H9 (cell line): ENCODE measurements at regions not wholly inside any gene's neighbourhood (a gene's known extent, or its start where the extent isn't known, plus 50 kb on each side); places are given as distances from the start of the nearest gene placed in this dataset.

Experiments
- DNase-seq: peaks from one replicate; pipeline ENCODE4 v3.0.0-alpha.2; 2017
- H2AFZ ChIP-seq: one replicate; pipeline ENCODE4 v1.6.1; 2013; ENCODE audit warnings: mild to moderate bottlenecking, low read length, control low read depth, moderate library complexity
- H2AK5ac ChIP-seq: 2 replicates; pipeline ENCODE4 v1.6.1; 2013; ENCODE audit warnings: low read length, control low read depth, mixed read lengths; ENCODE audit not compliant: insufficient read length
- H2BK120ac ChIP-seq: one replicate; pipeline ENCODE4 v1.6.1; 2013; ENCODE audit warnings: low read depth, mild to moderate bottlenecking, low read length, control low read depth, inconsistent platforms; ENCODE audit not compliant: poor library complexity, severe bottlenecking
- H2BK12ac ChIP-seq: 2 replicates; pipeline ENCODE4 v1.6.1; 2013; ENCODE audit warnings: low read length, control low read depth, mixed read lengths, low read depth; ENCODE audit not compliant: insufficient read length
- H2BK15ac ChIP-seq: 2 replicates; pipeline ENCODE4 v1.6.1; 2013; ENCODE audit warnings: low read depth, low read length, control low read depth
- H2BK20ac ChIP-seq: one replicate; pipeline ENCODE4 v1.6.1; 2013; ENCODE audit warnings: low read depth, mild to moderate bottlenecking, low read length, control low read depth, inconsistent platforms; ENCODE audit not compliant: poor library complexity, severe bottlenecking
- H2BK5ac ChIP-seq: 2 replicates; pipeline ENCODE4 v1.6.1; 2013; ENCODE audit warnings: low read length, control low read depth, mixed read lengths; ENCODE audit not compliant: insufficient read length
- H3K14ac ChIP-seq: 2 replicates; pipeline ENCODE4 v1.6.1; 2013; ENCODE audit warnings: low read length, control low read depth; ENCODE audit not compliant: insufficient read depth
- H3K18ac ChIP-seq: 2 replicates; pipeline ENCODE4 v1.6.1; 2013; ENCODE audit warnings: low read depth, mild to moderate bottlenecking, mixed read lengths, low read length, control low read depth; ENCODE audit not compliant: insufficient read length
- H3K23ac ChIP-seq: 2 replicates; pipeline ENCODE4 v1.6.1; 2013; ENCODE audit warnings: low read length, control low read depth, mixed read lengths, low read depth; ENCODE audit not compliant: insufficient read length
- H3K23me2 ChIP-seq: 2 replicates; pipeline ENCODE4 v1.6.1; 2013; ENCODE audit warnings: low read depth, mild to moderate bottlenecking, mixed read lengths, low read length, control low read depth; ENCODE audit not compliant: insufficient read length, poor library complexity, severe bottlenecking
- H3K27ac ChIP-seq: 2 replicates; pipeline ENCODE4 v1.5.1; 2013; ENCODE audit warnings: low read length, control low read depth, mixed read lengths, low read depth; ENCODE audit not compliant: insufficient read length
- H3K27me3 ChIP-seq: 2 replicates; pipeline ENCODE4 v1.6.1; 2013; ENCODE audit warnings: low read length, control low read depth, inconsistent platforms; ENCODE audit not compliant: insufficient read depth
- H3K4ac ChIP-seq: 2 replicates; pipeline ENCODE4 v1.6.1; 2013; ENCODE audit warnings: low read depth, mild to moderate bottlenecking, control low read depth, inconsistent platforms, low read length, moderate library complexity
- H3K4me1 ChIP-seq: 2 replicates; pipeline ENCODE4 v1.6.1; 2013; ENCODE audit warnings: low read length, control low read depth, inconsistent platforms; ENCODE audit not compliant: insufficient read depth
- H3K4me2 ChIP-seq: 2 replicates; pipeline ENCODE4 v1.6.1; 2013; ENCODE audit warnings: low read length, control low read depth, mixed read lengths; ENCODE audit not compliant: insufficient read length, insufficient read depth
- H3K56ac ChIP-seq: 2 replicates; pipeline ENCODE4 v1.6.1; 2013; ENCODE audit warnings: low read depth, mild to moderate bottlenecking, mixed read lengths, low read length, control low read depth; ENCODE audit not compliant: insufficient read length
- H3K79me1 ChIP-seq: 2 replicates; pipeline ENCODE4 v1.6.1; 2013; ENCODE audit warnings: low read depth, mild to moderate bottlenecking, moderate library complexity, low read length, control low read depth, inconsistent platforms; ENCODE audit not compliant: insufficient read depth, poor library complexity, severe bottlenecking
- H3K79me2 ChIP-seq: 2 replicates; pipeline ENCODE4 v1.6.1; 2013; ENCODE audit warnings: low read length, control low read depth, inconsistent platforms; ENCODE audit not compliant: insufficient read depth
- H3K9ac ChIP-seq: 2 replicates; pipeline ENCODE4 v1.6.1; 2013; ENCODE audit warnings: low read length, control low read depth, mixed read lengths; ENCODE audit not compliant: insufficient read length; ENCODE audit errors: extremely low read depth
- H3K9me3 ChIP-seq: one replicate; pipeline ENCODE4 v1.6.1; 2013; ENCODE audit warnings: low read depth, low read length, inconsistent platforms; ENCODE audit not compliant: control insufficient read depth
- H3T11ph ChIP-seq: one replicate; pipeline ENCODE4 v1.6.1; 2013; ENCODE audit warnings: mild to moderate bottlenecking, low read length, control low read depth, inconsistent platforms
- H4K20me1 ChIP-seq: one replicate; pipeline ENCODE4 v1.6.1; 2013; ENCODE audit not compliant: control insufficient read depth, insufficient read length, insufficient read depth
- H4K5ac ChIP-seq: 2 replicates; pipeline ENCODE4 v1.6.1; 2013; ENCODE audit warnings: low read depth, mild to moderate bottlenecking, mixed read lengths, low read length, control low read depth; ENCODE audit not compliant: insufficient read length
- H4K8ac ChIP-seq: replicated peaks from 2 replicates; pipeline ENCODE4 v1.6.1; 2013; ENCODE audit warnings: low read length, control low read depth, mixed read lengths, low read depth; ENCODE audit not compliant: insufficient read length
- H4K91ac ChIP-seq: 2 replicates; pipeline ENCODE4 v1.6.1; 2013; ENCODE audit warnings: low read depth, mild to moderate bottlenecking, moderate library complexity, mixed read lengths, low read length, control low read depth; ENCODE audit not compliant: insufficient read length
- H3K27ac Mint-ChIP-seq, 3 experiments: 2 replicates in 2 of 3; 3 replicates in 1 of 3; pipeline ENCODE4 v1.8.0; 2020 to 2021; ENCODE audit warnings: mixed read lengths in 3 of 3, mild to moderate bottlenecking in 1 of 3, moderate library complexity in 1 of 3
- H3K27me3 Mint-ChIP-seq: 2 replicates; pipeline ENCODE4 v1.8.0; 2021; ENCODE audit warnings: low read depth, mild to moderate bottlenecking, moderate library complexity, mixed read lengths
- H3K36me3 Mint-ChIP-seq, 3 experiments: 2 replicates in 2 of 3; 3 replicates in 1 of 3; pipeline ENCODE4 v1.8.0; 2020 to 2021; ENCODE audit warnings: low read depth in 3 of 3, mixed read lengths in 3 of 3; ENCODE audit not compliant: insufficient read depth in 1 of 3
- H3K4me1 Mint-ChIP-seq, 2 experiments: 2 replicates each; pipeline ENCODE4 v1.8.0; 2020; ENCODE audit warnings: mixed read lengths in 2 of 2
- H3K4me3 Mint-ChIP-seq, 2 experiments: 2 replicates in 1 of 2; 3 replicates in 1 of 2; pipeline ENCODE4 v1.8.0; 2020 to 2021; ENCODE audit warnings: mild to moderate bottlenecking in 2 of 2, mixed read lengths in 2 of 2, moderate library complexity in 1 of 2
- H3K9me3 Mint-ChIP-seq, 2 experiments: 2 replicates in 1 of 2; 3 replicates in 1 of 2; pipeline ENCODE4 v1.8.0; 2020; ENCODE audit warnings: mild to moderate bottlenecking in 2 of 2, mixed read lengths in 2 of 2, moderate library complexity in 1 of 2
- CTCF ChIP-seq: fragments of 200-600 bp; sonication (generic); conservative IDR thresholded peaks from 3 replicates; pipeline ENCODE4 v1.8.0; 2021; ENCODE audit warnings: antibody characterized with exemption, mild to moderate bottlenecking
- WGBS: extraction: QIAGEN DNeasy Blood & Tissue Kit; methylation state at CpG from one replicate; pipeline ENCODE4 v1.1.7; 2013; ENCODE audit warnings: missing lambda C conversion rate, low lambda C conversion rate, mixed read lengths; ENCODE audit not compliant: insufficient read length; ENCODE audit errors: extremely low coverage; 5-methylcytosine and 5-hydroxymethylcytosine counted together

- H4K5ac ChIP-seq = no peak overlapping the region
- Mint-ChIP-seq H3K4me3 (no peak overlapping the region), H3K27ac (no peak overlapping the region), H3K9me3 (peaks cover 7% of the 10 kb centered on the region in 2 experiments; a peak in 3 of 5 replicates), H3K27me3 (no peaks in the 10 kb centered on the region), H3K4me1 (peaks cover 0 to 5% of the 10 kb centered on the region in 2 experiments; a peak in 1 of 4 replicates), H3K36me3 (peaks cover 0 to 5% (median 0%) of the 10 kb centered on the region in 3 experiments; a peak in 2 of 7 replicates)
- H2BK5ac ChIP-seq = no peak overlapping the region
- no peak overlapping the region for H4K8ac ChIP-seq
- H3K79me2 ChIP-seq = no peaks in the 10 kb centered on the region
- H2AK5ac ChIP-seq = no peak overlapping the region
- no peak overlapping the region for H3K14ac ChIP-seq
- H3K23ac ChIP-seq = no peak overlapping the region
- no peak for TF ChIP-seq CTCF
- H3K4me2 ChIP-seq = no peak overlapping the region
- no peak overlapping the region for H3K27ac ChIP-seq
- H4K20me1 ChIP-seq = no peaks in the 10 kb centered on the region
- H3K23me2 ChIP-seq = no peaks in the 10 kb centered on the region
- no peak overlapping the region for H2BK20ac ChIP-seq
- no peak overlapping the region for H4K91ac ChIP-seq
- no peaks in the 10 kb centered on the region; the same call in 1 of the 2 replicates for H3K4me1 ChIP-seq
- H3K4ac ChIP-seq = no peak overlapping the region
- H3K79me1 ChIP-seq = no peaks in the 10 kb centered on the region
- H2BK120ac ChIP-seq = no peak overlapping the region
- no peaks in the 10 kb centered on the region for H3K27me3 ChIP-seq
- no peak overlapping the region for H3K56ac ChIP-seq
- H3K9ac ChIP-seq = no peak overlapping the region
- H3K18ac ChIP-seq = no peak overlapping the region
- no peak overlapping the region for H2BK12ac ChIP-seq
- no peak overlapping the region for H2BK15ac ChIP-seq
- WGBS = no CpG with 5 or more reads among the region's 2 CpGs
- DNase-seq = no peak
- no peak overlapping the region for H3T11ph ChIP-seq
- H2AFZ ChIP-seq = no peak overlapping the region
- H3K9me3 ChIP-seq = no peaks in the 10 kb centered on the region
Observed at GRCh38 chr4:36427696-36428095, 146.3 kb downstream of the DTHD1 start.
